ENCODE measurements at regions not wholly inside any gene's neighbourhood (a gene's known extent, or its start where the extent isn't known, plus 50 kb on each side); places are given as distances from the start of the nearest gene placed in this dataset.
"Not testable (repeated sequence)": the region's sequence is repeated elsewhere in the genome, so short reads cannot be mapped to it uniquely, and the experiment has no call there.

DNA sequence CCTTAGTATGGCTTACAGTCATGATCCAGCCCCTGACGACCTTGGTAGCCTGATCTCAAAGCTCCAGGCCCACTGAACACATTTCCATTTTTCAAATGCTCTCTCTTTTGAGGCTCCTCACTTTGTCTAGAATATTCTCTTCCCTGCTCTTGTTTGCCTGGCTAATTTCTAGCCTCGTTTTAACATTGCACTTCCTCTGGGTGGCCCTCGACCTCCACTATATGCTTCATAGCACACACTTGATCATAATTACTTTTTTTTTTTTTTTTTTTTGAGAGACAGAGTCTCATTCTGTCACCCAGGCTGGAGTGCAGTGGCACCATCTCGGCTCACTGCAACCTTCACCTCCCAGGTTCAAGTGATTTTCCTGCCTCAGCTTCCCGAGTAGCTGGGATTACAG lies 65.5 kb upstream of the RABGAP1L start:
- not testable (repeated sequence) for H3K4me3 ChIP-seq (ENCODE audit: low read length); H3K27me3 ChIP-seq (ENCODE audit: control insufficient read depth, low read length); H3K9me3 ChIP-seq (ENCODE audit: control insufficient read depth, insufficient read depth, low read length); H3K9me2 ChIP-seq (replicated peaks; ENCODE audit: control insufficient read depth, low read length); H3K4me2 ChIP-seq (ENCODE audit: low read length); H3F3A ChIP-seq (ENCODE audit: control insufficient read depth, insufficient read depth); H3K79me2 ChIP-seq (ENCODE audit: control insufficient read depth, low read length); H4K20me1 ChIP-seq (ENCODE audit: control insufficient read depth, insufficient read depth, low read depth, low read length); H3K27ac ChIP-seq (ENCODE audit: low read depth, low read length); H3K36me3 ChIP-seq (ENCODE audit: control insufficient read depth, low read length)
- H3K4me1 ChIP-seq (ENCODE audit: control insufficient read depth, low read length): peaks cover 28% of the 10 kb centered on the region
- peak; percentile 52 for TF ChIP-seq CTCF (IDR thresholded peaks at IDR 0.05; ENCODE audit: low read depth, low read length, poor library complexity, severe bottlenecking)

- TF ChIP-seq EZH2phosphoT487 (IDR thresholded peaks at IDR 0.05; ENCODE audit: borderline replicate concordance, low read length): no peak
- TF ChIP-seq CTCF (IDR thresholded peaks at IDR 0.05; ENCODE audit: low read depth, low read length, poor library complexity, severe bottlenecking): no peak
- no peak overlapping the region for H3K4me3 ChIP-seq (ENCODE audit: low read length)
- H3K4me2 ChIP-seq (ENCODE audit: low read length): no peak overlapping the region
- no peaks in the 10 kb centered on the region for H3K9me3 ChIP-seq (ENCODE audit: control insufficient read depth, insufficient read depth, low read length)
- H3K9me2 ChIP-seq (replicated peaks; ENCODE audit: control insufficient read depth, low read length): no peaks in the 10 kb centered on the region
- no peaks in the 10 kb centered on the region for H4K20me1 ChIP-seq (ENCODE audit: control insufficient read depth, insufficient read depth, low read depth, low read length)
- H3K27me3 ChIP-seq (ENCODE audit: control insufficient read depth, low read length): no peaks in the 10 kb centered on the region
- H3K4me1 ChIP-seq (ENCODE audit: control insufficient read depth, low read length): peaks cover 11% of the 10 kb centered on the region
- H3K36me3 ChIP-seq (ENCODE audit: control insufficient read depth, low read length): no peaks in the 10 kb centered on the region
- no peaks in the 10 kb centered on the region for H3K79me2 ChIP-seq (ENCODE audit: control insufficient read depth, low read length)
- no peak overlapping the region for H3K27ac ChIP-seq (ENCODE audit: low read depth, low read length)
- H3F3A ChIP-seq (ENCODE audit: control insufficient read depth, insufficient read depth): no peaks in the 10 kb centered on the region
Measured at GRCh38 chr1:174090471-174090870, 68.3 kb upstream of the RC3H1 start.

GRCh38 chr1:174080819-174081218 lies 58.7 kb upstream of the RC3H1 start:
- H3K27me3 ChIP-seq (ENCODE audit: control insufficient read depth, low read length): no peaks in the 10 kb centered on the region
- no peak overlapping the region for H3K4me3 ChIP-seq (ENCODE audit: low read length)
- H4K20me1 ChIP-seq (ENCODE audit: control insufficient read depth, insufficient read depth, low read depth, low read length): no peaks in the 10 kb centered on the region
- no peaks in the 10 kb centered on the region for H3K79me2 ChIP-seq (ENCODE audit: control insufficient read depth, low read length)
- TF ChIP-seq EZH2phosphoT487 (IDR thresholded peaks at IDR 0.05; ENCODE audit: borderline replicate concordance, low read length) (no peak), CTCF (IDR thresholded peaks at IDR 0.05; ENCODE audit: low read depth, low read length, poor library complexity, severe bottlenecking) (no peak)
- H3K9me3 ChIP-seq (ENCODE audit: control insufficient read depth, insufficient read depth, low read length): no peaks in the 10 kb centered on the region
- H3K36me3 ChIP-seq (ENCODE audit: control insufficient read depth, low read length): no peaks in the 10 kb centered on the region
- no peaks in the 10 kb centered on the region for H3K9me2 ChIP-seq (replicated peaks; ENCODE audit: control insufficient read depth, low read length)
- H3K4me2 ChIP-seq (ENCODE audit: low read length): no peak overlapping the region
- H3K4me1 ChIP-seq (ENCODE audit: control insufficient read depth, low read length): no peaks in the 10 kb centered on the region
- H3F3A ChIP-seq (ENCODE audit: control insufficient read depth, insufficient read depth): no peaks in the 10 kb centered on the region
- no peak overlapping the region for H3K27ac ChIP-seq (ENCODE audit: low read depth, low read length)

- Histone ChIP-seq H3F3A (ENCODE audit: control insufficient read depth, insufficient read depth) (no peaks in the 10 kb centered on the region), H3K9me2 (replicated peaks; ENCODE audit: control insufficient read depth, low read length) (no peaks in the 10 kb centered on the region), H3K9me3 (ENCODE audit: control insufficient read depth, insufficient read depth, low read length) (no peaks in the 10 kb centered on the region), H3K79me2 (ENCODE audit: control insufficient read depth, low read length) (no peaks in the 10 kb centered on the region), H3K36me3 (ENCODE audit: control insufficient read depth, low read length) (no peaks in the 10 kb centered on the region), H3K4me3 (ENCODE audit: low read length) (no peak overlapping the region), H3K27me3 (ENCODE audit: control insufficient read depth, low read length) (no peaks in the 10 kb centered on the region), H4K20me1 (ENCODE audit: control insufficient read depth, insufficient read depth, low read depth, low read length) (no peaks in the 10 kb centered on the region), H3K27ac (ENCODE audit: low read depth, low read length) (no peak overlapping the region), H3K4me1 (ENCODE audit: control insufficient read depth, low read length) (no peaks in the 10 kb centered on the region), H3K4me2 (ENCODE audit: low read length) (no peak overlapping the region)
- TF ChIP-seq EZH2phosphoT487 (IDR thresholded peaks at IDR 0.05; ENCODE audit: borderline replicate concordance, low read length): no peak
- no peak for TF ChIP-seq CTCF (IDR thresholded peaks at IDR 0.05; ENCODE audit: low read depth, low read length, poor library complexity, severe bottlenecking)
Measured at GRCh38 chr1:174079796-174080195, 57.6 kb upstream of the RC3H1 start.

DNA sequence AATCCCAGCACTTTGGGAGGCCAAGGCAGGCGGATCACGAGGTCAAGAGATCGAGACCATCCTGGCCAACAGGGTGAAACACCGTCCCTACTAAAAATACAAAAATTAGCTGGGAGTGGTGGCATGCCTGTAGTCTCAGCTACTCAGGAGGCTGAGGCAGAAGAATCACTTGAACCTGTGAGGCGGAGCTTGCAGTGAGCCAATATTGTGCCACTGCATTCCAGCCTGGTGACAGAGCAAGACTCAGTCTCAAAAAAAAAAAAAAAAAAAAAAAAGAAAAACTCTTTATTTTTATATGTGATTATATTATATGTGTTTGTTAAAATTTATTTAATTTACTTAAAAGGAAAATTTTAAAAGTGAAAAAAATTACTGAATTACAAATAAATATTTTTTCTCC lies 56.8 kb upstream of the RC3H1 start:
- H3K36me3 ChIP-seq (ENCODE audit: control insufficient read depth, low read length); H3K27ac ChIP-seq (ENCODE audit: low read depth, low read length); H3K4me3 ChIP-seq (ENCODE audit: low read length); H4K20me1 ChIP-seq (ENCODE audit: control insufficient read depth, insufficient read depth, low read depth, low read length); H3K4me2 ChIP-seq (ENCODE audit: low read length); H3K9me2 ChIP-seq (replicated peaks; ENCODE audit: control insufficient read depth, low read length); H3F3A ChIP-seq (ENCODE audit: control insufficient read depth, insufficient read depth); H3K27me3 ChIP-seq (ENCODE audit: control insufficient read depth, low read length); H3K9me3 ChIP-seq (ENCODE audit: control insufficient read depth, insufficient read depth, low read length); H3K79me2 ChIP-seq (ENCODE audit: control insufficient read depth, low read length); H3K4me1 ChIP-seq (ENCODE audit: control insufficient read depth, low read length): not testable (repeated sequence)
